RWPE1 (cell line): ENCODE measurements at regions not wholly inside any gene's neighbourhood (a gene's known extent, or its start where the extent isn't known, plus 50 kb on each side); places are given as distances from the start of the nearest gene placed in this dataset.

ENCODE experiments used
- CTCF ChIA-PET: fragments of 350-600 bp; sonication (Branson Sonifier 250); formaldehyde crosslinking; extraction: SDS; loops from one replicate; lab custom pipeline; 2021; lab: Yijun Ruan, JAX
- POLR2A ChIA-PET: fragments of 400-600 bp; formaldehyde crosslinking; extraction: SDS; loops from one replicate; lab custom pipeline; 2020; ENCODE audit warnings: antibody characterized with exemption; ENCODE audit not compliant: low non-redundant PET; lab: Yijun Ruan, JAX
- DNase-seq: peaks from one replicate; pipeline ENCODE4 v3.0.0; 2012; ENCODE audit warnings: low spot score
- H3K27ac ChIP-seq: fragments of 450-650 bp; 2 replicates; pipeline ENCODE4 v1.5.1; 2017
- CTCF ChIP-seq: fragments of 450-650 bp; conservative IDR thresholded peaks from 2 replicates; pipeline ENCODE4 v1.5.1; 2017; ENCODE audit warnings: low read depth, mild to moderate bottlenecking

DNA sequence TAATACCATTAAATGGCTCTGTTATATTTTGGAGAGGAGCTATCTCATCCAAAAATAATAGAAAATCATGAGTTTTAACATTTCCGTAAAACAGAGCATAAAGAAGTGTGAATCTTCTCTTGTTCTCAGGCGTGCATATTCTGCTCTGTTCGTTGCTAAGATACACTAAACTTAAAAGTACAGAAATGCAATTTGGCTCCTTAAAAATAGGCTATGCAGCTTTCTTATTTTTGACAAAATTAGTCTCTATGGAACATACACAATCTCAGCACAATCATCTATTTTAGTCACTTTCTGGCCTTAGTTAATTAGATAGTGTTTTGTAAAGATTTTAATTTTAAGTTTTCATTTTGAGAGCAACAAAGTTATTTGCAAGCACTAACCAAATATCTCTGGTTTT, 79.0 kb upstream of the USP25 start:
- no peak overlapping the region for H3K27ac ChIP-seq
- TF ChIP-seq CTCF, result no peak
- CTCF ChIA-PET, result interaction anchor here (0.6 kb wide), 2 partner anchors 44 to 555 kb away, joined by 3 to 4 read pairs; no protein-coding TSS in a partner anchor
- DNase-seq, result no peak
- POLR2A ChIA-PET, result no interaction called here

DNA sequence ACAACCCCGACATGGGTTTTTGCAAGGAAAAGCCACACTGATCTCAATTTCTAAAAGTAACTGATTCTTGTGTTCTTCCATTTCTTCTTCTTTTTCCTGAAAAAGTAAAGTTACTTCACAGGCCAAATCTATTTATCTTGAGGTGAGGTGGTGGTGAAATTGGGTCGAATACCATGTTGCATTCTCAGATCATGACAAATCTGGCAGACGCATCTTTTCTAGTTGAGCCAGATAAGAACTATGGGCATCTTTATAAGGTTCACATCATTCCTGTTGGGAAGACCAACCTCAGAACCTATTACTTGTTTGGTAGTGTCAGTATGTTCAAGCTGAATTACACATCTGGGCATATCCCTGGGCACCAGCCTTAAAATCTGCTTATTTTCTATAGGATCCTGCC, 78.6 kb upstream of the USP25 start:
- DNase-seq, result no peak
- TF ChIP-seq CTCF, result no peak
- POLR2A ChIA-PET, result no interaction called here
- CTCF ChIA-PET, result no interaction called here
- H3K27ac ChIP-seq, result no peak overlapping the region

DNA sequence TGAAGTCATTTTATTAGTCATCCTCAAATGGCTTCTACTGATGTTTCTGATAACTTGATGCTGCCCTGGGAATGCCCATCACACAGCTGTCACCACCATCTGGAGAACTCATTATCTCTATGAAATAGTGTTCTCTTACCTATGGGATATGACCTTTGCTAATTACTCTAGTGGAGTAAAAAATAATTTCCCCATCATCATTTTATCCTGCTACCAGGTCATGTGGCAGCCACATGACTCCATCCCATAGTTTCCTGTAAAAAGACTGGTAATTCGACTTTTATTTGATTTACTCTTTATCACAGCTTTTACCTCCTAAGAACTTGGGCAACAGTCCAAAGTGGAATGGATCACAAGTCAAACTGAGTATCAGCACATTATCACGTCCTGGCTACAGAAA, 76.1 kb upstream of the USP25 start:
- CTCF ChIA-PET, result no interaction called here
- no peak for TF ChIP-seq CTCF
- DNase-seq, result no peak
- POLR2A ChIA-PET, result no interaction called here
- H3K27ac ChIP-seq, result no peak overlapping the region

- DNase-seq, result no peak
- no peak for TF ChIP-seq CTCF
- CTCF ChIA-PET, result no interaction called here
- POLR2A ChIA-PET, result no interaction called here
- no peak overlapping the region for H3K27ac ChIP-seq
Observed at GRCh38 chr21:15654171-15654570, 75.6 kb upstream of the USP25 start.

- no peak for TF ChIP-seq CTCF
- DNase-seq, result no peak
- POLR2A ChIA-PET, result no interaction called here
- CTCF ChIA-PET, result no interaction called here
- H3K27ac ChIP-seq, result no peak overlapping the region
Observed at GRCh38 chr21:15659753-15660422, 69.9 kb upstream of the USP25 start.

DNA sequence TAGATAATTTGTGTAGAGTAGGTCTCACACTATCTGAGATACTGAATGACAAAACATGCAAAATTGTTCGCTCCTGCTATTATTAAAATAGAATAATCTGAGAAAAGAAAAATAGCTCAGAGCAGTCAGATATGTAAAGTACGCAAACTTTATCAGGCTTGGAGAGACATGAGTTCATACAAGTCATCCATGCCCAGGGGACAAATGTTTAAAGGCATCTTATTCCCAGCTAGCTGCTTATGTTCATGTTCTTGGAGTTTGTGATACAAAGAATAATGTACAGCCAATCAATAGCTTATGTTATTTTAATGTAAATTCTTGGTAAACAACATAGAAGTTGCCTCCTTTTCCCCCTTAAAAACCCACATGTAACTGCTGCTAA, 69.4 kb upstream of the USP25 start:
- no peak for TF ChIP-seq CTCF
- DNase-seq, result no peak
- H3K27ac ChIP-seq, result no peak overlapping the region
- ChIA-PET CTCF (interaction anchor here (0.6 kb wide), 1 partner anchor 662 kb away, joined by 3 read pairs; no protein-coding TSS in a partner anchor), POLR2A (no interaction called here)

DNA sequence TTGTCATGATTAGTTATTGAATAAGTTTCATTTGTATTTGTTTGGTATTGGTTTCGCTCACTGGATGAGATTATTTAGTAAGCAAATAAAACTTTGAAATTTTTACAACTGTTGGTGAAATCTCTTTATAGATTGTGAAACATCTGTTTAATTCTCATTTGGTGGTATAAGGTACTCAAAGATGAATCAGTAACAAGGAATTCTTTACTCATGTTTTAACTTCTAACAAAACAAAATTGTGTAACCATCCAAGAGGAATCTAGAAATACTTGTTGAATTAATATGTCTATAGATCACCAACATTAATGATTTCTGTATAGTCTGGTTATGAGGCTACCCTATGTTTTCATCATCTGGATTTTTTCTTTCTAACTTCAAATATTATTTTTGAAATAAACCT, 62.8 kb upstream of the USP25 start:
- no peak for TF ChIP-seq CTCF
- POLR2A ChIA-PET, result no interaction called here
- no peak overlapping the region for H3K27ac ChIP-seq
- CTCF ChIA-PET, result no interaction called here
- peak; percentile 74 for DNase-seq
